ENCODE measurements at regions not wholly inside any gene's neighbourhood (a gene's known extent, or its start where the extent isn't known, plus 50 kb on each side); places are given as distances from the start of the nearest gene placed in this dataset.
A peak's percentile ranks its signal among the peaks of the same experiment; 100 is the strongest.

DNA sequence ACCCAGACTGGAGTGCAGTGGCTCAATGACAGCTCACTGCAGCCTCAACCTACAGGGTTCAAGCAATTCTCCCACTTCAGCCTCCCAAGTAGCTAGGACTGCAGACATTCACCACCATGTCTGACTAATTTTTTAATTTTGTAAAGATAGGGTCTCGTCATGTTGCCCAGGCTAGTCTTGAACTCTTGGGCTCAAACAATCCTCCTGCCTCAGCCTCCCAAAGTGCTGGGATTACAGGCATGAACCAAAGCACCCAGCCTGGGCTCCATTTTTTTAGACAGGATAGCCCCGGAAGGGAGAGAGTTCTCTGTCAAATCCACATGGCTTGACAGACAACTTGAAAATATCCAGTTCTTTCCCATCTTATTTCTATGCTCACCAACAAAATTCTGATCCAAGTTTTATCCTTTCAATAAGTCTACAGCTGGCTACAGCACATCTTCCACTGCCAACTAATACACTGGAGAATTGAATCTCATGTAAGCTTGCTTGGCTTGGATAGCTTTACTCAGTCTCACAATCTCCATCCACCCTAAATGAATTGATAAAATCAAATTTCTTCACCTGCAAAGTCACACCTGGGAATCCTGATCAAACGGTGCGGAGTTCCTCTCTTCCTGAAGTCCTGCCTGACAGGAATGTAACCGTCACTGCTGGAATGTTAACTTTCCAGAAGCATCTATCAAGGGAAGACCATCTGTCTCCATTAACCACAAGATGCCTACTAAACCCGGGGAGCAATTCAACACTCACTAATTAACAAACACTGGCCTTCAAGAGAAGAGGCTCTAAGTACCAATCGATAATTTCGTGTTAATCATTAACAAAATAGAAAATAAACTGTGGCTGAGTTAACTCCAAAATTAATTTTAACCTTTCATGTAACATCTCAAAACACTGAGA is 239.7 kb upstream of the MKLN1 start:
- no peak for DNase-seq

DNA sequence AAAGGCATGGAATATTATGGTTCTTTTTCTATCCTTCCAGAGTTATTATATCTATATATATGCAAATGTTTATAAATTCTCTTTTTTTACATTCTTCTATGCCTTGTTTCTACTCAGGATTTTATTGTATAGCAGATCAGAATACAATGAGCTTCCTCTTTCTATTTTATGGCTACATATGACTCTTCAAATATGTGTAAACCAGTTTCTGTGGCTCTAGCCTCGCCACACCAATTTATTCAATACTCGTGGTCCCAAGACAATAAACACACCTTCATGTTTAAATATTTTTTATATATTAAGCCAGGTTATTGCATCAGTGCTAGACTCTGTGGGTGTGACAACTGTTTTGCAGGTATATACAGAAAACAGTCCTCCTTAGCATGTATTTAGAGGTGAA is 237.5 kb upstream of the MKLN1 start:
- no peak for DNase-seq

DNA sequence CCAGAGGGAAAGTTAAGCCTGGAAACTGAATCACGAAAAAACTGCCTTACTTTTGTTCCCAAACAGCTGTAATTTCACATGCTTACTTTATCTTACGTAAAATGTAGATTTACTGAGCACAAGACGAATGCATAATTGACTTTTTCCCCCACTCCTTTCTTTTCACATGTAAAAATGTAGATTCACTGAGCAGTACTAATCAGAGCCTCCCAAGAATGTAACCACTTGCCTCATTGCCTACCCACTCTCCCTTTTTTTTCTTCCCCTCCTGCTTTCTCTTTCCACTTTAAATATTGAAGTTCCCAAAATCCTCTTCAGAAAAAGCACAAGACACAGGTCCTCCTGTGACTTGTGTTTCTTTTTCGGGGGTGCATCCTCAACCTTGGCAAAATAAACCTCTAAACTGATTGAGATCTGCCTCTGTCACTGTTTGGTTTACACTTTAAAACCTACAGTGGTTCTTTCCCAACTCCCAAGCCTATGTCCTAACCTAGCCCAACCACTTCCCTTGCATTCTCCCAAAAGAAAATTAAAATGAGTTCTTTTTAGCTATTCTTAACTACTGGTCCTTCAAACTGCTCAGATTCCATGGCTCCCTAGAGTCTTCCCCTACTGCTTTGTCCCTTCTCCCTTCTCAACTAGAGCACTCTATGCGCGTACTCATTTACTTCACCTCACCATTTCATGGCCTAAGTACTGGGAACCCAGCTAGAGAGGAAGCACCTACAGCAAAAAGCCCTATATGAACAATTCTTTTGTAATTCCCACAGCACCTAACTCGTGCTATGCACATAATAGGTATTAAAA is 236.6 kb upstream of the MKLN1 start:
- DNase-seq, result no peak

GRCh38 chr7:131094685-131095084 is 233.0 kb upstream of the MKLN1 start:
- DNase-seq, result no peak

GRCh38 chr7:131095346-131095745 is 232.3 kb upstream of the MKLN1 start:
- no peak for DNase-seq

DNA sequence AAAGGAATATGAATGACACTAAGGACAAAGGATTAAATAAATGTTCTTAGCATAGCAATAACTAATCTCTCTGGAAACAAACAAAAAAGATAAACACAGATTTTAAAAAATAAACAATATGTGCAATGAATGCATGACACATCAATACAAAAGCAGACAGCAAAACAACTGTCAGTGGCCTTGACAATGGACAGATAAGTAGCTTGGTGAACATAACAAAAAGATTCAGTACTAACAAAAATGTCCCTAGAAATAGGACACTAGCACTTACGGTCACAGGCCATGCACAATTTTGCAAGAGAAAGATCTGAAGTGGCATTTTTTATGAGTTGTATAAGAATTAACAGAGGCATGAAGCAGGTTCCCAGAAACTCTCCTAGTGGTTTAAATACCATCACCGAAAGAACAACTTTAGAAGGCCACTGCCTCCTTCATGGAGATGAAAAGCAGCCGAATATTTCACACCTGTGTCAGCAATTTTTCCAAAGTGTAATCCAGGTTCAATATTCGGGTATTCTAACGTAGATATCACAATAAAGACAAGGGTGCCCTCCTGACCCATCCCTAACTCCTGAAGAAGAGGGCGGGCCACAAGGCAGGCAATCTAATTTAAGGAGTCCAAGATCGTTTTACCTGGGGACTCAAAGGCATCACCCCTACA is 231.3 kb upstream of the MKLN1 start:
- no peak for DNase-seq

DNA sequence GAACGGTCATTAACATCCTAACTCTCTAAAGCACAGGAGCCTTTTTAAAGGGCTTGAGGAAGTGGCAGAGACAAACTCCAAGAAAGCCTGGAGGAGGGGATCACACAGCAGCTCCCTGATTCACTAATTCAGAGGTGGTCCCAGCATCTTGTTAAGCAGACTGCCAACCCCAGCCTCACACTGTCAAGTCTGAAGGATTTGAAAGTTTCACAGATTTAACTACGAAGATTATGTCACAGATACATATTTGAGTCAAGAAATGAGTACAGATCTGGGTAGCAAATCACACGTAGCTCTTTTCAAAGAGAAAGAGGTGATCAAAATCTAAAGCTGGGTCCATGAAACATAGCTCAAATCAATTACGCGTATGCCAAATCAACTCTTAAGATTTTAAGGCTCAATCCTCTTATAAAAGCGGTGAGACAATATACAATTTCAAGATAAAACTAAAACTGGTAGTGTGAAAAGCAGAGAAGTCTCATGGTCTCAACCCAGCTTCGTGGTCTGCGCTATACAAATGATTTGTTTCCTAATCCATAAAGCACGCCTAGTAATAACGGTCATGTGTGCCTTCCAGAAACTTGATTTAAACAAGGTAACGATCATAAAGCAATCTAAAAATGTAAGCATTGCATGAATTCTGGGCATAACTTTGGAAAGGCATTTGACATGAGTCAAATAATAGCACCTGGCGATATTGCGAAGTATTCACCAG is 229.9 kb upstream of the MKLN1 start:
- no peak for DNase-seq

GRCh38 chr7:131098527-131098926 is 229.1 kb upstream of the MKLN1 start:
- DNase-seq, result no peak

DNA sequence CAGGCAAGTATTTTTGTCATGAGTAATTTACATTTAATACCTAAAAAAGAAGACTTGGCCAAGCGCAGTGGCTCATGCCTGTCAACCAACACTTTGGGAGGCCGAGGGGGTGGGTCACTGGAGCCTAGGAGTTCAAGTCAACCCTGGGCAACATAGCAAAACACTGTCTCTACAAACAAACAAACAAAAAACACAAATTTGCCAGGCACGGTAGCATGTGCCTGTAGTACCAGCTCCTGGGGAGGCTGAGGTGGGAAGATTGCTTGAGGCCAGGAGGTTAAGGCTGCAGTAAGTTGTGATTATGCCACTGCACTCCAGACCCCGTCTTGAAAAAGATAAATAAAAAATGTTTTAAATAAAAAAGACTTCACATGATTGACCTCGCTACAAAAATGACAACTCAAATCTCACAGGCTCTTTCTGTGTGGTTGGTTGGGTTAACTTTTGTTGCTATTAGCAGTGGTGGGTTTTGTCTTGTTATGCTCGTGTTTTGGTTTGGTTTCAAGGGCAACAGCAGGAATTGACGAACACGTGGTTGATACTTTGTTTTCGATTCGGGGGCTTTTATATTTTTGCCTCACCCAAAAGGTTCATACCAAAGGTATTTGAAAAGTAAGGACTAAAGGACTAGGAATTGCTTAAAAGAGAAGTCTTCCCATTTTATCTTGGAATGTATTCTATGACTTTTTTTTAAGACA is 227.2 kb upstream of the MKLN1 start:
- no peak for DNase-seq

GRCh38 chr7:131103997-131104396 is 223.7 kb upstream of the MKLN1 start:
- peak; percentile 90 for DNase-seq

DNA sequence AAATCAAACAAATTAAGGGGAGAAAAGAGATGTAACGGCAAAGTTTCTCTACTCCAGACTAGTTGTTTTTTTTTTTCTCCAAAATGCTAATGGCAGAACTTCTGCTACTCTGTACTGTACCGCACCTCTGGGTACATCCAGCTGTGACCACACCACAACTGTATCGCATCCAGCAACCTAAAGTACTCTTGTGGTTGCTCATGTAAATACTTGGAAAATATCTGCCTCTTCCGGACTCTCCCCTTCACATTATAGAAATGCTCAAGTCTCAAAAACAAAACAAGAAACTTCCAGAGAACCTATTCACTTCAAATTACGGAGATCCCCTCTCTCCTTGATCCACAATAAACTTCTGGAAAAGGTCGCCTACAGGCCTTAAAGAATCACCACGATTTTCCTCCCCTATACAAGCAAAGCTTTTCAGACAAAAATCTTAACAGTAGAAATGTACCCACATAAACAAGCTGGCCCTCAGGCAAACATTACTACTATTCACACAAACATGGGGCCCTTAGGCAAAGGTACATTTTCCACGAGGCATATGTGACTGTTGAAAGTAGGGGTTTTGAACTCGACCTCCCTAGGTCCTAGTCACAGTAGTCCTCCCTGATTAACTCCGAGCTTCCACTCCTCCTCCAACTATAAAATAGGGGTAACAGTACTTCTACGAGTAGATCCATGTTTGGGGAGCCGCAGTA is 222.9 kb upstream of the MKLN1 start:
- DNase-seq, result no peak

- DNase-seq, result no peak
Measured at GRCh38 chr7:131105294-131105798, 222.3 kb upstream of the MKLN1 start.

DNA sequence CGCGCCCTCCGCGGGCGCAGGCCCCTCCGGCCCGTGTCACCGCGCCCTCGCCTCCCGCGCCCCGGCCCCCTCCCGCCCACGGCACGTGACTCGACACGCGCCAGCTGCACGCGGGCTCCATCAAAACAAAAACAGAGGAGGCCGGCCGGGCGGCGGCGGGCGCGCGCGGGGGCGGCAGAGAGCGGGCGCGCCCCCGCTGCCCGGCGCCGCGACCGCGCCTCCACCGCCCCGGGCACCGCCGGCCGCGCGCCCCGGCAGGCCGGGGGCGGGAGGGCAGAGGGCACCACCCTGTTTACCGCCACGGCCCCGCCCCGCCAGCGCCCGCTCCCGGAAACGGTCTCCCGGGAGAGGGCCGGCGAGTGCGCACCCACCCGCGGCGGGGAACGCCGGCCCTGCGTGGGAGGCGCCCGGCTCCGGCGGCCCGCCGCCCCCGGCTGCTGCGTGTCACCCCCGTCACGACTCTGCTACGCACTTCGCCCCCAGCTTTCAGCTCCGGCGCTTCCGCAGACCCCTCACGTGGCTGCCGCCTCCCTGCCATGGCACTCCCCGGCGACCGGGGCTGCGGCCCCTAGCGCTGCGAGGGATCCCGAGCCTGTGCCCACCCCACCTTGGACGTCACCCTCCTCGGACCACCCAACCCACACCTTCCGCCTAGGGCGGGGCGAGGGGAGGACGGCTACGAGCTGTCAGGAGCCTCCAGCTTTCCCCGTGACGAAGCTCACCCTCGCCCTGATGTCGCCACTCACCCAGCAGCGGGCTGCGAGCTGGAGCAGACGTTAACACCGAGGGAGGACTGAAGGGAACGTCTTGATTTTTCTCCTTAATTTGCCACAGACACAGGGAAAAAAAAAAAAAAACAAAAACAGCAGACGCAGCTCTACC is 221.6 kb upstream of the MKLN1 start:
- peak; percentile 46 for DNase-seq

DNA sequence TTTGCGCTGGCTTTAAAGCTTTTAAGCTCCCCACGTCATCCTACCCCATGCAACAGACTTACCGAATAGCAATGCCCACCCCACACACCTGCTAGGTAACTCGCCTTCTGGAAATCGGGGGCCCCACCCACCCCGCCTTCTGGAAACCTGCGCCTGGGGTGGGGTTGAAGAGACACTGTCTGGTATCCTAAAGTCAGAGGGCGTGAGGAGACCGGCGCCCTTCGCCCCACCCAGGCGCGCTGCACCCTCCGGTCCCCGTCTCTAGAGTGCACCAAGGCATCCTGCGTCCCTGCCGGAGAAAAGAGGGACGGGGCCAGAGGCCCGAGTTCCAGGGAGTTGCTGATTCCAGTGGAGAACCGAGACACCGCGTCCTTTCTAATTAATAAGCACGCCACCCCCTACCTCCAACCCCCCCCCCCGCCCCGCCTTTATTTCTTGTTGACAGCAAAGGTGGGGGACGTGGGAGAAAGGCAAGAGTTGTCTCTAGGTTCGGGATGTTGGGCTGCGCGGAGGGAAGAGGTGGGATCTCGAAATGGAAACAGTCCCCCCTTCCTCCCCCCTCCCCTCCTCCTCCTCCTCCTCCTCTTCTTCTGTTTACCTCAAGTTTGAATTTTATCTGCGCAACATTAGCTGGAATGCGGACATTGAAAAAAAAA is 220.9 kb upstream of the MKLN1 start:
- no peak for DNase-seq

GRCh38 chr7:131107337-131108211 is 220.1 kb upstream of the MKLN1 start:
- peak; percentile 71 for DNase-seq

DNA sequence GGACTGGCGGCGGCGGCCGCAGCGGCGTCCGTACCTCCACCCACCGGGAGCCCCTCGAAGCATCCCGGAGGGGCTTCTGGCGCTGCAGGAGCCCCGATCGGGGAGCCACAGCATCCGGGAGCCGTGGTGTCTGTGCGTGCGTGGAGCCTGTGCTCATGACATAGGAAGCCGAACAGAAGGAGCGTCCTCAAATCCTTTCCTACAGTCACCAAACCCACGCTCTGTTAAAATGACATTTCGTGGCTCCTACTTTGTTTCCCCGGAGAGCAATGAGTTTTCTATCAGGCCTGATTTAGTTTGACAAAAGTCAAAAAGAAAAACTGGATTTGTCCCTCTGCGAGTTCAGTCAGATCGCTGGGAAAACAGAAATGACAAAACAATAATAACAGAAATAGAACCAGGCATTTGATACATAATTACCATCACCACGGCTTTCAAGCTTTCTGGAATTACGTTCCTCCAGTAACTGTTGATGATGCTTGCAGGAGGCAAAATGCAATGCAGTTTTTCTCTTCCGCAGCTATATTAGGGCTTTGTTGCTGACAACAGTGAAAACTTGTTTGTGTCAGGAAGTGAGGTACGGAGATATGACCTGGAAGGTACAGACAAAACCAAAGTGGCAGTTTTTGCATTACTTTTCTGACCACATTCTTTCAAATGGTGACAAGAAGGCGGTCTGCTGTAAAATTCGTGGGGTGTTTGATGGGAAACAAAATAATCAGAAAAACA is 219.3 kb upstream of the MKLN1 start:
- DNase-seq, result peak; percentile 10

DNA sequence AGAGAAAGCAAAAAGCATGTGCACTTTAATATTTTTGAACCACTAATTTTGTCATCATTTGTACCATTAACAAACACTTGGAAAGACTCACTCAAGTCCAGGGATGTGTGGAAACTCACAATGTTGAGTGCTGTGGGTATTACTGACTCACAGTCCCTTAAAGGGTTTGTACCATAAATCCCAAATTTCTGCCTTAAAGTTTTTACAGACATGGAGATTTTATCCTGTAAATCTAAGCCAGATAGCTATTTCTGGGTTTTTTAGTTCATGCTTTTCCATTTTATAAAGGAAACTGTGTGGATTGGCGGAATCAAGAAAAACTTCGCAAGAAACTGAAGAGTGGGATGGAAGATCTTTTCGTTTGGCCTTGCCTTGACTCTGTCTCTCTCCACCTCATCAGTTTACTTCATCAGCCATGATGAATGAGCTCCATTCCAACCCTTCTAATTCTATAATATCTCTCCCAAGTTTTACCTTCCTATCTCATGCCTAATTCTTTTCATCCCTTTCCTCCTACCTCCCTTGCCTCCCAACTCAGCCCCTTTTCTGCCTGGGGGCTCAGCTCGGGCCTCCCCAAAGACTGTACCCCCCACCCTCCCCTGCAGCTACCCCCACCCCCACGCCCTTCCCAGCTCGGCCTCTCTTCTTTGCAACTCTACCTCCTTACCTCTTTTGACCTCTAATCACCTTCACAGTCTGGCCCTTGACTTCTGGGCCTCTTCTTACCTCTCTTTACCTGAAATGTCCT is 218.5 kb upstream of the MKLN1 start:
- DNase-seq, result peak; percentile 24

Measured in fibroblast of skin of abdomen (primary cell).